ENCODE measurements at regions not wholly inside any gene's neighbourhood (a gene's known extent, or its start where the extent isn't known, plus 50 kb on each side); places are given as distances from the start of the nearest gene placed in this dataset.

DNA sequence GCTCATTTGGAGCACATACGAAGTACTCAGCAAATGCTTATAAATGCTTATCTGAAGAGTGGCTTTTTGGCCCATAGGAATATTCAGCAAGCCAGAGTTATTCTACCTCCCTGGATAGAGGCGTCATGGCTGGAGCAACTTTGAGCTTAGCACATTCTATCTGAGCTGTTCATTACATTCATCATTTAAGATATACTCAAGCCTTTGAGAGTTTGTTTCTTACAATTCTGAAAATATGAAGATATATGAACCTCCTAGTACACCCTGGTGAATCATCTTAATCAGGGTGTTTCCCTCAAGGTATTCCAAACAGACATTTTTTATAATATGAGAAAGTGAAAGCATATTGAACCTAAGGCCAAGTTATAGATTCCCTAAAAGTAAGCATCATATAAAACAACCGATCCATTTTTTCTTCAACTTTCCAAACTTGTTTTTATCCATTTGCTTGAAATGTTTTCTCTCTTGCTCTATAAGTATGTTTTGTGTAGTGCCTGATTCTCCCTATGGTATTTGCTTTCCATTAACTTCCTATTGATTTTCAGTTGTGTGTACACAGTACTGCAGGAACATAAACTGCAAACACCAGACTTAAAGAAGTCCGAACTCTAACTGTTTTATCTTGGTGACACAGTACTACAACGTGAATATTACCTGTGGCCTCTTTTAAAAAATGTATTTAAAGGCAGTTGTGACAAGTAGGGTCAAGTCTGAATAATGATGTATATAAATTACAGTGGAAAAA lies 139.7 kb upstream of the PTPRK start:
- FAIRE-seq: no peak
- no peaks in the 10 kb centered on the region for H3K79me2 ChIP-seq (ENCODE audit: control insufficient read depth, insufficient read depth, low read length)
- CTCF ChIA-PET (ENCODE audit: low intra/inter-chr PET ratio): no interaction called here
- H3K4me3 ChIP-seq: no peak overlapping the region
- intact Hi-C loops (cut with micrococcal nuclease) (no loop called here), in situ Hi-C loops (cut with MboI) (no loop called here)
- no peak overlapping the region for H3K9ac ChIP-seq (ENCODE audit: insufficient read depth in 1 of 2, low read depth in 2 of 2, low read length in 2 of 2)
- BruUV-seq (replicated peaks): no TSS peak
- no peak overlapping the region for H3K27ac ChIP-seq (ENCODE audit: extremely low read depth, low read depth, low read length)
- no peaks in the 10 kb centered on the region for H3K36me3 ChIP-seq (ENCODE audit: control insufficient read depth, insufficient read depth, low read length)
- H4K20me1 ChIP-seq (replicated peaks; ENCODE audit: control insufficient read depth, insufficient read depth, low read length): no peaks in the 10 kb centered on the region
- H3K9me3 ChIP-seq (replicated peaks; ENCODE audit: control insufficient read depth, insufficient read depth, low read depth, low read length): no peaks in the 10 kb centered on the region; the same call in 1 of the 2 replicates
- WGBS (ENCODE audit: insufficient coverage, low coverage, missing lambda C conversion rate): 0% methylated on average over 5 of the region's 5 CpGs
- no peak for DNase-seq (ENCODE audit: extremely low read depth in 1 of 4, low spot score in 3 of 4)
- POLR2A ChIA-PET: no interaction called here
- no peak for ATAC-seq
- no peaks in the 10 kb centered on the region for H3K27me3 ChIP-seq (ENCODE audit: control insufficient read depth in 2 of 2, insufficient read depth in 2 of 2, low read length in 2 of 2)
- no peaks in the 10 kb centered on the region for H3K9me1 ChIP-seq (ENCODE audit: control insufficient read depth, insufficient read depth, low read length)
- no peak overlapping the region for H2AFZ ChIP-seq (ENCODE audit: low read depth, low read length)
- H3K4me1 ChIP-seq (replicated peaks in 1 of 2; ENCODE audit: control insufficient read depth in 2 of 2, insufficient read depth in 2 of 2, low read length in 2 of 2): no peaks in the 10 kb centered on the region
- no peak overlapping the region for H3K4me2 ChIP-seq (ENCODE audit: insufficient read depth, low read length)
- TF ChIP-seq ZNF445 (CRISPR knock-in tag; IDR thresholded peaks at IDR 0.05; ENCODE audit: low read depth) (no peak), ZNF551 (CRISPR knock-in tag; IDR thresholded peaks at IDR 0.05) (no peak), NR2C2 (CRISPR knock-in tag; IDR thresholded peaks at IDR 0.05) (no peak), NR2C2 (tag; IDR thresholded peaks at IDR 0.05) (no peak), FOXJ3 (CRISPR knock-in tag; IDR thresholded peaks at IDR 0.05) (no peak), MCM3 (IDR thresholded peaks at IDR 0.05) (no peak), HNRNPK (IDR thresholded peaks at IDR 0.05; ENCODE audit: low read depth, low read length, poor library complexity, severe bottlenecking) (no peak), PURB (CRISPR knock-in tag; IDR thresholded peaks at IDR 0.05; ENCODE audit: low read depth) (no peak), RBBP5 (IDR thresholded peaks at IDR 0.05; ENCODE audit: borderline replicate concordance, insufficient read depth, low read length, poor library complexity, severe bottlenecking) (no peak), U2AF2 (optimal IDR thresholded peaks at IDR 0.05; ENCODE audit: low read depth, low read length) (no peak), PTTG1 (tag; IDR thresholded peaks at IDR 0.05; ENCODE audit: low read depth) (no peak)
- TF ChIP-seq, protein P1, sequence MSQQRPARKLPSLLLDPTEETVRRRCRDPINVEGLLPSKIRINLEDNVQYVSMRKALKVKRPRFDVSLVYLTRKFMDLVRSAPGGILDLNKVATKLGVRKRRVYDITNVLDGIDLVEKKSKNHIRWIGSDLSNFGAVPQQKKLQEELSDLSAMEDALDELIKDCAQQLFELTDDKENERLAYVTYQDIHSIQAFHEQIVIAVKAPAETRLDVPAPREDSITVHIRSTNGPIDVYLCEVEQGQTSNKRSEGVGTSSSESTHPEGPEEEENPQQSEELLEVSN (IDR thresholded peaks at IDR 0.05; ENCODE audit: borderline replicate concordance in 1 of 2, extremely low read depth in 1 of 2, insufficient read depth in 1 of 2, insufficient read length in 1 of 2, low read depth in 1 of 2, low read length in 1 of 2, poor library complexity in 1 of 2, severe bottlenecking in 1 of 2): no peak
- TF ChIP-seq, protein P2, sequence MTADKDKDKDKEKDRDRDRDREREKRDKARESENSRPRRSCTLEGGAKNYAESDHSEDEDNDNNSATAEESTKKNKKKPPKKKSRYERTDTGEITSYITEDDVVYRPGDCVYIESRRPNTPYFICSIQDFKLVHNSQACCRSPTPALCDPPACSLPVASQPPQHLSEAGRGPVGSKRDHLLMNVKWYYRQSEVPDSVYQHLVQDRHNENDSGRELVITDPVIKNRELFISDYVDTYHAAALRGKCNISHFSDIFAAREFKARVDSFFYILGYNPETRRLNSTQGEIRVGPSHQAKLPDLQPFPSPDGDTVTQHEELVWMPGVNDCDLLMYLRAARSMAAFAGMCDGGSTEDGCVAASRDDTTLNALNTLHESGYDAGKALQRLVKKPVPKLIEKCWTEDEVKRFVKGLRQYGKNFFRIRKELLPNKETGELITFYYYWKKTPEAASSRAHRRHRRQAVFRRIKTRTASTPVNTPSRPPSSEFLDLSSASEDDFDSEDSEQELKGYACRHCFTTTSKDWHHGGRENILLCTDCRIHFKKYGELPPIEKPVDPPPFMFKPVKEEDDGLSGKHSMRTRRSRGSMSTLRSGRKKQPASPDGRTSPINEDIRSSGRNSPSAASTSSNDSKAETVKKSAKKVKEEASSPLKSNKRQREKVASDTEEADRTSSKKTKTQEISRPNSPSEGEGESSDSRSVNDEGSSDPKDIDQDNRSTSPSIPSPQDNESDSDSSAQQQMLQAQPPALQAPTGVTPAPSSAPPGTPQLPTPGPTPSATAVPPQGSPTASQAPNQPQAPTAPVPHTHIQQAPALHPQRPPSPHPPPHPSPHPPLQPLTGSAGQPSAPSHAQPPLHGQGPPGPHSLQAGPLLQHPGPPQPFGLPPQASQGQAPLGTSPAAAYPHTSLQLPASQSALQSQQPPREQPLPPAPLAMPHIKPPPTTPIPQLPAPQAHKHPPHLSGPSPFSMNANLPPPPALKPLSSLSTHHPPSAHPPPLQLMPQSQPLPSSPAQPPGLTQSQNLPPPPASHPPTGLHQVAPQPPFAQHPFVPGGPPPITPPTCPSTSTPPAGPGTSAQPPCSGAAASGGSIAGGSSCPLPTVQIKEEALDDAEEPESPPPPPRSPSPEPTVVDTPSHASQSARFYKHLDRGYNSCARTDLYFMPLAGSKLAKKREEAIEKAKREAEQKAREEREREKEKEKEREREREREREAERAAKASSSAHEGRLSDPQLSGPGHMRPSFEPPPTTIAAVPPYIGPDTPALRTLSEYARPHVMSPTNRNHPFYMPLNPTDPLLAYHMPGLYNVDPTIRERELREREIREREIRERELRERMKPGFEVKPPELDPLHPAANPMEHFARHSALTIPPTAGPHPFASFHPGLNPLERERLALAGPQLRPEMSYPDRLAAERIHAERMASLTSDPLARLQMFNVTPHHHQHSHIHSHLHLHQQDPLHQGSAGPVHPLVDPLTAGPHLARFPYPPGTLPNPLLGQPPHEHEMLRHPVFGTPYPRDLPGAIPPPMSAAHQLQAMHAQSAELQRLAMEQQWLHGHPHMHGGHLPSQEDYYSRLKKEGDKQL (CRISPR knock-in tag; IDR thresholded peaks at IDR 0.05; ENCODE audit: borderline replicate concordance): no peak
- TF ChIP-seq, protein P3, sequence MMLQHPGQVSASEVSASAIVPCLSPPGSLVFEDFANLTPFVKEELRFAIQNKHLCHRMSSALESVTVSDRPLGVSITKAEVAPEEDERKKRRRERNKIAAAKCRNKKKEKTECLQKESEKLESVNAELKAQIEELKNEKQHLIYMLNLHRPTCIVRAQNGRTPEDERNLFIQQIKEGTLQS (IDR thresholded peaks at IDR 0.05): no peak
- TF ChIP-seq, protein P3 (CRISPR knock-in tag; conservative IDR thresholded peaks at IDR 0.05): no peak
